Mucosa of stomach (tissue), 1 donor: ENCODE measurements at regions not wholly inside any gene's neighbourhood (a gene's known extent, or its start where the extent isn't known, plus 50 kb on each side); places are given as distances from the start of the nearest gene placed in this dataset.
"Not testable (repeated sequence)": the region's sequence is repeated elsewhere in the genome, so short reads cannot be mapped to it uniquely, and the experiment has no call there.

ENCODE experiments used
- H3K27me3 ChIP-seq: one replicate; pipeline ENCODE4 v1.7.0; 2013; ENCODE audit warnings: mild to moderate bottlenecking, low read length; ENCODE audit not compliant: control insufficient read depth, insufficient read depth
- H3K36me3 ChIP-seq: one replicate; pipeline ENCODE4 v1.7.0; 2013; ENCODE audit warnings: low read length; ENCODE audit not compliant: control insufficient read depth, insufficient read depth
- H3K4me1 ChIP-seq: one replicate; pipeline ENCODE4 v1.7.0; 2013; ENCODE audit warnings: mild to moderate bottlenecking, low read length; ENCODE audit not compliant: control insufficient read depth, insufficient read depth
- H3K4me3 ChIP-seq: one replicate; pipeline ENCODE4 v1.7.0; 2013; ENCODE audit warnings: low read length
- H3K9ac ChIP-seq: one replicate; pipeline ENCODE4 v1.7.0; 2013; ENCODE audit warnings: mild to moderate bottlenecking, low read length, moderate library complexity
- H3K9me3 ChIP-seq: one replicate; pipeline ENCODE4 v1.7.0; 2013; ENCODE audit warnings: mild to moderate bottlenecking, low read length, moderate library complexity; ENCODE audit not compliant: control insufficient read depth
- donor health status: Pancreatic carcinoma.

DNA sequence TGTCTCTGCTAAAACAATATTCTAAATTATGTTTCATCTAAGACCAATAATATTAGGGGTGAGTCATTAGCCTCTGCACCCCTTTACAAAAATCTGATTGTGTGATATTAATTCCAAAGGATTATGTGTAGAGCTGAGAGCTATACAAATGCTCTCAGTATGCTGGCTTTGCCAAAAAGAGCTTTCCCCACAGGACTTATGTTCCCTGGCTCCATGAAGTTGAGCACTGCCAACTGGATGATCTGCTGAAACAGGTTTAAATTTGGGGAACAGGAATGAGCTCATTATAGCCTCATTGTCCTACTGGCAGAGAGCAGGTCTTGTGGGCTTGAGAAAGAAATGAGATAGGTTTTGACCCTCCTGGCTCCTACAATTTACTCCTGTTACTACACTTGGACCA, 347.8 kb upstream of the LMCD1 start:
- H3K4me3 ChIP-seq, result no peak overlapping the region
- H3K4me1 ChIP-seq, result no peaks in the 10 kb centered on the region
- no peaks in the 10 kb centered on the region for H3K27me3 ChIP-seq
- no peak overlapping the region for H3K9ac ChIP-seq
- no peaks in the 10 kb centered on the region for H3K36me3 ChIP-seq
- no peaks in the 10 kb centered on the region for H3K9me3 ChIP-seq

DNA sequence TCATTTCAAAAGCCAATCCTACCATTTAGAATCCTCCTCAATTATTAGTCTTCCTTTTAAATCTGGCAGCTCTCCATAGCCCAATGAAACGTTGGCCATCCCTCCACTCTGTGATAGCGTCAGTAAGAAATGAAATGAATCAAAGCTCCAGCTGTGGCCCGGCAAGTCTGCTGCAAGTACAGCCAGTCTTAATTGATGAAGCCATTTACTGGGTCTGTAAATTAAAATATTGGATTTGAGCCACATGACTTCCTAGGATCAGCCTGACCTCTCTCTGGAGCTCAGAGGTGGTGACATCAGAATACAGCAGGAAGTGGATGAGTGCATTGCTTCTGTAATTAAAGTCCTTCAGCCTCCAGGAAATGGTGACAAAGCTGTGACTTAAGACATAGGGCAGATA, 347.0 kb upstream of the LMCD1 start:
- Histone ChIP-seq H3K27me3 (no peaks in the 10 kb centered on the region), H3K4me3 (no peak overlapping the region), H3K4me1 (no peaks in the 10 kb centered on the region), H3K9me3 (no peaks in the 10 kb centered on the region), H3K36me3 (no peaks in the 10 kb centered on the region), H3K9ac (no peak overlapping the region)

DNA sequence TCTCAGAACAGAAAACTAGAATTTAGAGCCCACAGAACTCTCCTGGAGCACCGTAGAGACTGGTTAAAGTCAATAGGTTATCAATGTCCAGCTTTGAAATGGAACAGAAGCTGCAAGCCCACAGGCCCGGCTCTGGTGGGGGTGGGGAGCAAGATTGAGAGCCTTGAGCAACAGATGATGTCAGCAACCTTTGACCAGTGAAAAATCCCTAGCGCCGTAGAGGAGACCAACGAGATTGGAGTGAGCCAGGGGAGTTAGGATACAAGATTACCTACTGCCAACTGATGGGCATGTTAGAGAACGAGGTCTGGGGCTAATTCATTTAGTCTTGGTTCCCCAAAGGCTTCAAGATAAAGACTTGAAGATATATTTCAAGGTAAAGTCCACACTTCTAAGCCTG, 345.5 kb upstream of the LMCD1 start:
- Histone ChIP-seq H3K4me3 (no peak overlapping the region), H3K36me3 (no peaks in the 10 kb centered on the region), H3K27me3 (no peaks in the 10 kb centered on the region), H3K9me3 (no peaks in the 10 kb centered on the region), H3K9ac (no peak overlapping the region), H3K4me1 (no peaks in the 10 kb centered on the region)

DNA sequence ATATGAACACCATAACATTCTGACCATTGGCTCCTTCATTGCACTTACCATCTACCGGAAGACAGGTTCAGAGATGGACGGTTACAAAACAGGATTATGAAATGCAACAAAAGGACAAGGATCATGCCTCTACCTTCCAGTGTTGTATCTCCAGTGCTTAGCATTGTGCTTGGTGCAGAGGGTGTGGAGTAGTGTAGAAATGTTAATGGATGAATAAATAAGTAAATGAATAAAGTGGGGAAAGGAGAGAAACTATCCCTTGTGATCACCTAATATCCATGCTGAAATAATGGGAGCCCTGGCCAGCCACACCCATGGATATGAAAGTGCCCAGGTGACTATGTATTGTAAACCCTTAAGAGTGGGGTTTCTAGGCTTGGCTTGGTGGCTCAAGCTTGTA, 344.8 kb upstream of the LMCD1 start:
- no peaks in the 10 kb centered on the region for H3K4me1 ChIP-seq
- no peak overlapping the region for H3K4me3 ChIP-seq
- no peak overlapping the region for H3K9ac ChIP-seq
- no peaks in the 10 kb centered on the region for H3K9me3 ChIP-seq
- no peaks in the 10 kb centered on the region for H3K36me3 ChIP-seq
- H3K27me3 ChIP-seq, result no peaks in the 10 kb centered on the region

DNA sequence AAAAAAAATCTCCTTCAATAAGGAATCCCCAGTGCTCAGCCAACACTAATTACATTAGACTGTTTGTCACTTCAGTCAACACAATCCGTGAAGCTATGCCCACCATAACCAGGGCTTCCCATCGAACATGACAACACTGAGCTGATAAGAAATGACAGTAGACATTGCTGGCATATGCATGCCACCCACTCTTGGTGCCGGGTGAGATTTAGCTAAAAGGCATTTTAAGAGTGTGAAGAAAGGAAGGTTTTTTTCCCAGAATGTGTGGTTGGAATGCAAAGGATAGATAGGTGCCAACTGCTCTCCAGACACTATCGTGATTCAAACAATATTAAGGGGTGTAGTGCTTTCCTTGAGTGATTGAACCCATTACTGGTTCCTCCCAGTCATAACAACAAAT, 344.0 kb upstream of the LMCD1 start:
- H3K36me3 ChIP-seq, result no peaks in the 10 kb centered on the region
- no peak overlapping the region for H3K4me3 ChIP-seq
- H3K9ac ChIP-seq, result no peak overlapping the region
- no peaks in the 10 kb centered on the region for H3K27me3 ChIP-seq
- no peaks in the 10 kb centered on the region for H3K4me1 ChIP-seq
- no peaks in the 10 kb centered on the region for H3K9me3 ChIP-seq

DNA sequence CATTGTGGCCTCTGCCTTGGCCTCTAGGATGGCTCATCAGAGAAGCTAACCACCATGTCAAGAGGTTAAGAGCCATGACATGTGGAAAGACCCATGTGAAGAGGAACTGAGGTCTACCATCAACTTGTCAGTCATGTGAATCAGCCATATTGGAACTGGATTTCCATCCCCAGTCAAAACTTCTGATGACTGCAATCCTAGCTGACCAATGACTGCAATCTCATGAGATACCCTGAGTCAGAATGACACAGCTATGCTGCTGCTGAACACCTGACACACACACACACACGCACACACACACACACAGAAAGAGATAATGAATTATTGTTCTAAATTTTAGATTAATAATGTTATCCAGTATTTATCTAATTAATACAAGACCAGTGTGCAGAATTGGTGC, 337.5 kb upstream of the LMCD1 start:
- Histone ChIP-seq H3K9me3 (no peaks in the 10 kb centered on the region), H3K27me3 (no peaks in the 10 kb centered on the region), H3K4me3 (no peak overlapping the region), H3K9ac (no peak overlapping the region), H3K4me1 (no peaks in the 10 kb centered on the region), H3K36me3 (no peaks in the 10 kb centered on the region)

DNA sequence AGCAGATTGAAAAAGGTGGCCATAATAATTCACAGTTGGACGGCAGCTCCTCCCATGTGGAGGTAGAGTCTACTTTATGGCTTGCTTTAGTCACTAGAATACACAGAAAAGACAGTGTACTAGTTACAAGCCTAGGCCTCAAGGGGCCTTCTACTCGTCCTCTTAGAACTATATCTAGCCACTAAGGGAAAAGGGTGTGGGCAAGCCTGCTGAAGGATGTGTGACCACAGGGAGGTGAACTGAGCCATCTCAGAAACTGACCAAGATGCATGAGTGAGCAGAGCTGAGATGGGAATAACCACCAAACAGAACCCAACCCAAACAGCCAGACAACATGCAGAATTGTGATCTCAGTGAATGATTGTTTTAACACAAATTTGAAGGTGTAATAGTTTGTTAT, 335.6 kb upstream of the LMCD1 start:
- H3K9me3 ChIP-seq, result no peaks in the 10 kb centered on the region
- H3K9ac ChIP-seq, result no peak overlapping the region
- H3K27me3 ChIP-seq, result no peaks in the 10 kb centered on the region
- no peaks in the 10 kb centered on the region for H3K36me3 ChIP-seq
- H3K4me3 ChIP-seq, result no peak overlapping the region
- no peaks in the 10 kb centered on the region for H3K4me1 ChIP-seq

DNA sequence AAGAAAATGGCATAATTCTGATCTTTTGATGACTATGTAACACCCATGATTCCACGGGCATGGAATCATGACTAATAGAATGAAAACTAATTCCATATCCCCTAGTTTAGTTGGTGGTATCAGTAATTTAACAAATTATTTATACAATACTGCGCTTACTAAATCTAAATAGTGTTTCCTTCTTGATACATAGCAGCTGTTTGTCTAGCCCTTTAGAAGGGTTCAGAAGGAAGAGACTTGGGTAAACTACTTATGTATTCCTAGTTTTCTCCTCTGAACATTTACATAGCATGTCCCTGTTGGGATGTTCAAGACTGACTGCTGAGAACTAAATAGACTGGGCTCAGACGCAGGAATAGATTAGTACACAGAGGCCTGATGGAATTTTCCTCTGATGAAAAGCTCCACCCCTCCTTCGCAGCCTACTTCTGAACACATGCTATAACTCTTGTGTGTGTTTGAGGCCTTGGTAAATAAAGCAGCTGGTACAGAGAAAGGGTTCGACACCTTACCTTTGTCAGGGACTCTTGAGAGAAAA, 330.6 kb upstream of the LMCD1 start:
- H3K9ac ChIP-seq, result no peak overlapping the region
- H3K36me3 ChIP-seq, result no peaks in the 10 kb centered on the region
- no peaks in the 10 kb centered on the region for H3K27me3 ChIP-seq
- no peak overlapping the region for H3K4me3 ChIP-seq
- no peaks in the 10 kb centered on the region for H3K9me3 ChIP-seq
- H3K4me1 ChIP-seq, result no peaks in the 10 kb centered on the region

DNA sequence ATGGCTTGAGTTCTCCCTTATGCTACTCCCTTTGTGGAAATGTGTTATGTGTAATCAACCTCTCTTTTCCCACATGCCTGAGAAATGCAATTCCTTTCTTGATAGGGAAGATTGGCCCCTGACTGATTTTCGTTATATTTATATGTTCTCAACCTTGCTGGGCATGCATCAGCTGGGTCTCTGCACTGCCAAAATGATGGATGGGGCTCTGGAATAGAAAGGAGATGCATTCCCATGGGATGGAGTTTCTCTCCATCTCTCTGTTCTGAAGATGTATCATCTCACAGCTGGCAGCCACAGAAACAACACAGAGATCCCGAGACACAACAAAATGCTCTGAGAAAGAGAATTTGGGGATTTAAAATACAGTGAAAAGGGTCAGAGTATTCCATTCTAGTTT, 327.7 kb upstream of the LMCD1 start:
- H3K4me1 ChIP-seq, result no peaks in the 10 kb centered on the region
- H3K36me3 ChIP-seq, result no peaks in the 10 kb centered on the region
- no peak overlapping the region for H3K9ac ChIP-seq
- H3K9me3 ChIP-seq, result no peaks in the 10 kb centered on the region
- H3K27me3 ChIP-seq, result no peaks in the 10 kb centered on the region
- no peak overlapping the region for H3K4me3 ChIP-seq

DNA sequence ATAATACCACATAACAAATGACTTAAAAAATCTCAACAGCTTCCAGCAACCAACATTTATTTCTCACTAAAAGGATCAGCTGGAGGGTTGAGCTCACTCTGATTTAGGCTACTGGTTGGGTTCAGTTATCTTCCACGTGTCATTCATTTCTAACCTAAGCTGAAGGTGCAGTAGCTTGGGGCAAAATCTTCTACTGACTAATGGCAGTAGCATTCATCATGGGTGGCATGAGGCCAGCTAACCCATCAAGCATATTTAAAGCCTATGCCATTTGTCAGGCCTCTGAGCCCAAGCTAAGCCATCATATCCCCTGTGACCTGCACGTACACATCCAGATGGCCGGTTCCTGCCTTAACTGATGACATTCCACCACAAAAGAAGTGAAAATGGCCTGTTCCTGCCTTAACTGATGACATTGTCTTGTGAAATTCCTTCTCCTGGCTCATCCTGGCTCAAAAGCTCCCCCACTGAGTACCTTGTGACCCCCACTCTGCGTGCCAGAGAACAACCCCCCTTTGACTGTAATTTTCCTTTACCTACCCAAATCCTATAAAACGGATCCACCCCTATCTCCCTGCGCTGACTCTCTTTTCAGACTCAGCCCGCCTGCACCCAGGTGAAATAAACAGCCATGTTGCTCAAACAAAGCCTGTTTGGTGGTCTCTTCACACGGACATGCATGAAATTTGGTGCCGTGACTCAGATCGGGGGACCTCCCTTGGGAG, 324.7 kb upstream of the LMCD1 start:
- H3K9me3 ChIP-seq, H3K4me3 ChIP-seq, H3K9ac ChIP-seq, H3K4me1 ChIP-seq, H3K36me3 ChIP-seq, H3K27me3 ChIP-seq: not testable (repeated sequence)

DNA sequence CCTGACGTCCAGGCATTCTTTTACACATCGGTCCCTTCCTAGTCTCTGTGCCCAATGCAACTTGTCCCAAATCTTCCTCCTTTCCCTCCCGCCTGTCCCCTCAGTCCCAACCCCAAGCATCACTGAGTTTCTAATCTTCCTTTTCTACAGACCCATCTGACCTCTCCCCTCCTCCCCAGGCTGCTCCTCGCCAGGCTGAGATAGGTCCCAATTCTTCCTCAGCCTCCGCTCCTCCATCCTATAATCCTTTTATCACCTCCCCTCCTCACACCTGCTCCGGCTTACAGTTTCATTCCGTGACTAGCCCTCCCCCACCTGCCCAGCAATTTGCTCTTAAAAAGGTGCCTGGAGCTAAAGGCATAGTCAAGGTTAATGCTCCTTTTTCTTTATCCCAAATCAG, 323.1 kb upstream of the LMCD1 start:
- H3K36me3 ChIP-seq, H3K9ac ChIP-seq, H3K4me3 ChIP-seq, H3K27me3 ChIP-seq, H3K9me3 ChIP-seq, H3K4me1 ChIP-seq: not testable (repeated sequence)

DNA sequence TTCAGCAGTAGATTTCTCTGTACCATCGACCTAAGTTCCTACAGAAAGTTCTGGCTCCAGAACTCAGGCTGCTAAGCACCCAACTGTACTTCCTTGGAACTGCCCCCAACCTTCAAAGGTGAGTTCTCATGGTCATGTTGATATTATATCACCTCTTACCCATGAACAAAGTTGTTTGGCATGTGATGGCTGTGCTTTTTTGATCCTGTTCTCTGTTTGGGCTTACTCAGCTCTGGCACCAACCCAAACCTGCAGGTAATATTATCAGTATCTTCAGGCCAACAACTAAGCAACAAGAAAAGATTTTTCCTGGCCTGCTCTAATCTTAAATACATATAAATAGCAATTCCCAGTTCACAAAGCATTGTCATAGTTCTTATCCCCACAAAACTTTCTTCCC, 318.7 kb upstream of the LMCD1 start:
- H3K9me3 ChIP-seq, result no peaks in the 10 kb centered on the region
- H3K4me3 ChIP-seq, result no peak overlapping the region
- H3K36me3 ChIP-seq, result no peaks in the 10 kb centered on the region
- H3K27me3 ChIP-seq, result no peaks in the 10 kb centered on the region
- peaks cover 10% of the 10 kb centered on the region for H3K4me1 ChIP-seq
- no peak overlapping the region for H3K9ac ChIP-seq

DNA sequence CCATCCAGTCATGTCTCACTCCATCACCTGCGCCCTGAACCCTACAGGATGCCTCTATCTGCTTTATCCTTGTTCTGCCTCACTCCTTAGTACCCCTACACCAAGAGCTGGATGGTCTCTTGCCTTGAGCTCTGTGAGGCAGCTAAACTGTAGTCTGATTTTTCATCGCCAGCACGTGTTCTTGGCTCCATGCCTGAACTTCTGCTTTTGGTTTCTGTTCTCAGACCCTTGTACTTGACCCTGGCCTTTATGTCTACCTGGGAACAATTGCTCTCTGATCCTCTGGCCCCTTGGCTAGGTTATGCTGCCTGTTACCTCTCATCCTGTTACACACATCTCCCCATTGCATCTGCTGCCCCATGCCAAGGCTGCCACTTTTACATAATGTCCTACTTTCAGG, 318.0 kb upstream of the LMCD1 start:
- H3K9me3 ChIP-seq, result no peaks in the 10 kb centered on the region
- no peak overlapping the region for H3K9ac ChIP-seq
- H3K36me3 ChIP-seq, result no peaks in the 10 kb centered on the region
- no peaks in the 10 kb centered on the region for H3K27me3 ChIP-seq
- no peak overlapping the region for H3K4me3 ChIP-seq
- H3K4me1 ChIP-seq, result peaks cover 10% of the 10 kb centered on the region
